ENCODE measurements at regions not wholly inside any gene's neighbourhood (a gene's known extent, or its start where the extent isn't known, plus 50 kb on each side); places are given as distances from the start of the nearest gene placed in this dataset.

DNA sequence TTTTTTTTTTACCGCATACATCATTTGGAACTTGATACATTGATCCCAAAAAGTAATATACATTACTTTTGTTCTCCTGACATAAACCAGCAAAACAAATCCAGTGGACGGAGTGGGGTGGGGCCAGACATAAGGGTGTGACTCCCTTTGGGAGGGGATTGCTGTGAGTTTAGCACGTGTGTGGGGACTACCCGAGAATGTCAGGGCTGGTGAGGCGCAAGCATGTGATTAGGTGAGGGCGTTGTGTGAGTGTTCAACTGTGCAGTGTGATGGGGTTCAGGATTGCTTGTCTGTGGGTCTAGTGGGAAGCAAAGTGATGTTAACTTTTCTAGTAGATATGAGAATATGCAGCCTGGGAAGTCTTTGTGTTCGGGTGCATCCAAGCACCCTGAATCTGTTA, 468.0 kb downstream of the TSHZ3 start:
- Histone ChIP-seq H2BK120ac (ENCODE audit: low read depth, low read length, poor library complexity, severe bottlenecking) (no peak overlapping the region), H2AFZ (ENCODE audit: low read length) (no peak overlapping the region), H3K23ac (ENCODE audit: insufficient read length, low read depth, low read length) (no peak overlapping the region), H2AK5ac (ENCODE audit: insufficient read length, low read length) (no peak overlapping the region), H2BK5ac (ENCODE audit: insufficient read length, low read length) (no peak overlapping the region), H3K14ac (ENCODE audit: insufficient read depth, low read length) (no peak overlapping the region), H3K27me3 (ENCODE audit: insufficient read depth, low read length) (no peaks in the 10 kb centered on the region), H3K18ac (ENCODE audit: insufficient read length, low read depth, low read length) (no peak overlapping the region), H3K27ac (ENCODE audit: insufficient read length, low read depth, low read length) (no peak overlapping the region), H4K5ac (ENCODE audit: insufficient read length, low read depth, low read length) (no peak overlapping the region), H2BK12ac (ENCODE audit: insufficient read length, low read depth, low read length) (no peak overlapping the region), H4K20me1 (ENCODE audit: control insufficient read depth, insufficient read depth, insufficient read length) (no peaks in the 10 kb centered on the region), H3T11ph (ENCODE audit: low read length) (no peak overlapping the region), H2BK20ac (ENCODE audit: low read depth, low read length, poor library complexity, severe bottlenecking) (no peak overlapping the region), H3K4me2 (ENCODE audit: insufficient read depth, insufficient read length, low read length) (no peak overlapping the region), H3K79me2 (ENCODE audit: insufficient read depth, low read length) (no peaks in the 10 kb centered on the region), H3K9ac (ENCODE audit: extremely low read depth, insufficient read length, low read length) (no peak overlapping the region), H3K23me2 (ENCODE audit: insufficient read length, low read depth, low read length, poor library complexity, severe bottlenecking) (no peaks in the 10 kb centered on the region), H3K9me3 (ENCODE audit: control insufficient read depth, low read depth, low read length) (no peaks in the 10 kb centered on the region), H2BK15ac (ENCODE audit: low read depth, low read length) (no peak overlapping the region), H4K8ac (replicated peaks; ENCODE audit: insufficient read length, low read depth, low read length) (no peak overlapping the region), H3K79me1 (ENCODE audit: insufficient read depth, low read depth, low read length, poor library complexity, severe bottlenecking) (no peaks in the 10 kb centered on the region), H3K4me1 (ENCODE audit: insufficient read depth, low read length) (no peaks in the 10 kb centered on the region), H3K4ac (ENCODE audit: low read depth, low read length) (no peak overlapping the region), H3K56ac (ENCODE audit: insufficient read length, low read depth, low read length) (no peak overlapping the region), H4K91ac (ENCODE audit: insufficient read length, low read depth, low read length) (no peak overlapping the region)
- TF ChIP-seq, protein P1, sequence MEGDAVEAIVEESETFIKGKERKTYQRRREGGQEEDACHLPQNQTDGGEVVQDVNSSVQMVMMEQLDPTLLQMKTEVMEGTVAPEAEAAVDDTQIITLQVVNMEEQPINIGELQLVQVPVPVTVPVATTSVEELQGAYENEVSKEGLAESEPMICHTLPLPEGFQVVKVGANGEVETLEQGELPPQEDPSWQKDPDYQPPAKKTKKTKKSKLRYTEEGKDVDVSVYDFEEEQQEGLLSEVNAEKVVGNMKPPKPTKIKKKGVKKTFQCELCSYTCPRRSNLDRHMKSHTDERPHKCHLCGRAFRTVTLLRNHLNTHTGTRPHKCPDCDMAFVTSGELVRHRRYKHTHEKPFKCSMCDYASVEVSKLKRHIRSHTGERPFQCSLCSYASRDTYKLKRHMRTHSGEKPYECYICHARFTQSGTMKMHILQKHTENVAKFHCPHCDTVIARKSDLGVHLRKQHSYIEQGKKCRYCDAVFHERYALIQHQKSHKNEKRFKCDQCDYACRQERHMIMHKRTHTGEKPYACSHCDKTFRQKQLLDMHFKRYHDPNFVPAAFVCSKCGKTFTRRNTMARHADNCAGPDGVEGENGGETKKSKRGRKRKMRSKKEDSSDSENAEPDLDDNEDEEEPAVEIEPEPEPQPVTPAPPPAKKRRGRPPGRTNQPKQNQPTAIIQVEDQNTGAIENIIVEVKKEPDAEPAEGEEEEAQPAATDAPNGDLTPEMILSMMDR (conservative IDR thresholded peaks at IDR 0.05) = no peak
- DNase-seq = peak; percentile 5
- no CpG with 5 or more reads among the region's 7 CpGs for WGBS (ENCODE audit: extremely low coverage, insufficient read length, low lambda C conversion rate)
- Mint-ChIP-seq H3K27ac (no peak overlapping the region), H3K4me3 (no peak overlapping the region), H3K4me1 (peaks cover 2 to 3% of the 10 kb centered on the region in 2 experiments; a peak in 3 of 4 replicates), H3K27me3 (ENCODE audit: low read depth) (peaks cover 3% of the 10 kb centered on the region; the same call in 1 of the 2 replicates), H3K36me3 (ENCODE audit: insufficient read depth in 1 of 3, low read depth in 3 of 3) (no peaks in the 10 kb centered on the region; a peak in 1 of 7 replicates), H3K9me3 (no peaks in the 10 kb centered on the region; a peak in 1 of 5 replicates)

All from H9 (cell line).